HG03575 (cell line): ENCODE measurements at regions not wholly inside any gene's neighbourhood (a gene's known extent, or its start where the extent isn't known, plus 50 kb on each side); places are given as distances from the start of the nearest gene placed in this dataset.
"Not testable (repeated sequence)": the region's sequence is repeated elsewhere in the genome, so short reads cannot be mapped to it uniquely, and the experiment has no call there.

Source experiments
- ATAC-seq: cut with Tn5 transposase; IDR thresholded peaks from one replicate; pipeline ENCODE4 v1.9.1; 2021; ENCODE audit not compliant: unreplicated experiment, insufficient number of reproducible peaks, low FRiP score; ENCODE audit errors: extremely low read depth

DNA sequence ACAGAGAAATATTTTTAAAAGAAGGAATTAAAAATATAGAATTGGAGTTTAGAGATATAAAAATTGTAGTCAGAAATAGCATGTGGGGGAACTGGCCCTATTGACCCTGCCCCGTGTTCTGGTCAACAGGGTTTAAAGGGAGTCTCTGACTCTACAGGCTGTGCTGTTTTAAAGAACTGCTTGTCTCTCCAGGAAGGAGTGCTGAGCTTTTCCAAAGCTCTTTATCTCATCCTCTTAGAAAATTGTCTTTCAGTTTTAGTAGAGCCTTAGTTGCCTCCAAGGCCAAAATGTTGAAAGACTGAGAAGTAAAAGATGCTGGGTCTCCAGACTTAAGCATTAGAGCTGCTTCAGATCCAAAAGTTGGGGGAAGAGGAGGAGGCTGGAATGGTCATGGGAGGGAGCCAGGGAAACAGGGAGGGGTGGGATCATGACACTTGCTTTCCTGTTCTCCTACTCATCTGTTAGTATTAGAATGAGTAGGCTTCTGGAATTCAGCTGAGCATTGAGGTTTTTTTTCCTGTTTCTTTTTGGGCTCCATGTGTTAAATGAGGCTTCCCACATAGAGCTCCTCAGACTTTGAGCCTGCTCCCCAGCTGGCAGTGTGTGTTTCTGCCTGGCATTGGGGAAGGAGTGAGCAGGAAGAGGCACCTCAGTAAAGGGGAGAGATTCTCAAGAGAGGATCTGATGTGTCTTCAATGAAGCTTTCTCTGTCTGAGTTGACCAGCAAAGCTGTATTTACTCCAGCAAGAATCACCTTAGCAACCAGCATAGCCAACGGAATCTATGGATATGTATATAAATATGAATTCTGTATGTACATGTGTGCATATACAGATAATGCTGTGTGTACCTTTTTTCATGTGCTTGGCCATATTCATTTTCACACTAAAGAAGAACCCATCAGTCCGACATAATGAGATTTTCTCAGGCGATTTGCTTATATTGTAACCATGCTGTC is 186.8 kb upstream of the FBXO11 start:
- no peak for ATAC-seq

DNA sequence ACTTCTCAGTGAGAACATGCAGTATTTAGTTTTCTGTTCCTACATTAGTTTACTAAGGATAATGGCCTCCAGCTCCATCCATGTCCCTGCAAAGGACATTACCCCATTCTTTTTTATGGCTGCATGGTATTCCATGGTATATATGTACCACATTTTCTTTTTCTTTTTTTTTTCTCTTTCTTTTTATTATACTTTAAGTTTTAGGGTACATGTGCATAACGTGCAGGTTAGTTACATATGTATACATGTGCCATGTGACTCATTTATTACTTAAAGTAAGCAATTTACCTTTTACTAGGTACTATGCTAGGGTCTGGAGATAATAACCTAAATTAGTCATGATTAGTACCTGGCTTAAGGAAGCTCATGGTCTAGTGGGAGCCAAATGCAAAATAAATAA is 190.5 kb upstream of the FBXO11 start:
- ATAC-seq: not testable (repeated sequence)

DNA sequence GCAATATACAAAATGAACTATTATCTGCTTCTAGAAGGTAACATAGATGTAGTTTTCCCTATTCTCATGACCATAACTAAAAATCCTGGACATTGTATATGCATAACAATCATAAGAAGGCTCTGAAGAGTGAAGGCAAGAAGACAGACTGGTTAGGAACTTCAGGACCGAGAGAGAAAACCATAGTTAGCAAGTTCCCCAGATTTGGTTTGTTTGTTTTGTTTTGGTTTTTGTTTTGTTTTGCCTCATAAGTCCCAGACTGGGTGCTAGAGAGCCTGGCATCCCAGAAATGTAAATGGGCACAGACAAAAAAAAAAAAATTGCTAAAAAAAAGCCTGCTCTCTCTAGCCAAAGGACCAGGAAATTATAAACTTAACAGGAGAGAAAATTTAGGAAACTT is 192.2 kb upstream of the FBXO11 start:
- ATAC-seq: no peak

DNA sequence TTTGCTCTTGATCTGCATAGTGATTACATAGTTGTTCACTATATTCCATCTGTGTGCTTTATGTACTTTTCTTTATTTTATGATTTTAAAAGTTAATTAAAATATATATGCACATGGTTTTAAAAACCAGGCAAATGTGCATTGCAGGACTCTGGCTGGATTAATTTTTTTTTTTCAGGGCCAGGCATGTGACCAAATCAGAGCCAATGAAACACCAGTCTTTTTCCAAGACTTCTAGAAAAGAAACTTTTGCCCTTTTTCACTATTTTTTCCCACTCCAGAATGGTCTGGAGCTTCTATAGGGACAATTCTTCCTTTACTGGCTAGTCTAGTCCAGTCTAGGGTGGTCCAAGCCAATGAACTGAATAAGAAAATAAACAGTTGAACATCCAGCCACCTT is 198.1 kb upstream of the FBXO11 start:
- ATAC-seq: no peak

DNA sequence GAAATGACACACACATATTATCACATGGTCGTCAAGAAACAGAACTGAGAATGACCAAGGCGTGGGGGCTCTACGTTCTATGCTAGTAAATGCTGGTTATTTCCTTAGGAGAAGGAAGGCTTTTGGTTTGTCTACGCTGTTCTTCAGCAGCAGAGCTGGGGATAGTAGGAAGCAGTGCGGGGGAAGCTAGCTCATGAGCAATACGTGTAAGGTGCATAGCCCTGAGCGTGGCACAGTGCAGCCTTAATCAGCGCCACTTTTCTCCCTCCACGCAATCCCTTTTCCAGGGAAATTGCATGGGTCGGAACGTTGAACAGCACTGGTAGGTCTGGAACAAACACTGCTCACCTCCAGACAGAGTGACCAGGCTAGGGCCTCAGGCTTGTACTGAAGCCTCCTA is 199.6 kb upstream of the FBXO11 start:
- no peak for ATAC-seq

DNA sequence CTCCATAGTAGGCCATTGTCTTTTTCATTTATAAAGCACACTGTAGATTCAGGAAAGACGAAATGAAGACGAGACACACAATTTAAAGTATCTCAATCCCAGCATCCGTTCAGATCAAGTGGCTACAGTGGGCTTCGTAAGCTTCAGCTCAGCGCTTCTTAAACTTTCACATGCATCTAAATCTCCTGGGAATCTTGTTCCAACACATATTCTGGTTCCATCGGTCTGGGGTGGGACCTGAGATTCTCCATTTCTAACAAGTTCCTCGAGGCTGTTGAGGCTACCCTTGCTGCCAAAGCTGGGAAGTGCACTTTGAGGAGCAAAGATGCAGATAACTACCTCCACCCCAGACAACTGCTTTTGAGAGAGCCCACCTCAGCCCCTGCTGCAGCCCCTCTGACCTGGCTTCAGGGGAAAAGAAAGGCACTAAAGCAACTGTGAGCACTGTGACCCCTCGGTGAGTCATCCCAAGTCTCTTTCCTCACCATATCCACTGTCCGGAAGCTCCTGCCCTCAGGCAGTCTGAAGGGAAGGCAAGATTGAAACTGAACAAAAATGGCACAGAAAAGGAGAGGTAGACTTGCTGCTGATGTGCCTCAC is 201.1 kb upstream of the FBXO11 start:
- ATAC-seq: no peak

DNA sequence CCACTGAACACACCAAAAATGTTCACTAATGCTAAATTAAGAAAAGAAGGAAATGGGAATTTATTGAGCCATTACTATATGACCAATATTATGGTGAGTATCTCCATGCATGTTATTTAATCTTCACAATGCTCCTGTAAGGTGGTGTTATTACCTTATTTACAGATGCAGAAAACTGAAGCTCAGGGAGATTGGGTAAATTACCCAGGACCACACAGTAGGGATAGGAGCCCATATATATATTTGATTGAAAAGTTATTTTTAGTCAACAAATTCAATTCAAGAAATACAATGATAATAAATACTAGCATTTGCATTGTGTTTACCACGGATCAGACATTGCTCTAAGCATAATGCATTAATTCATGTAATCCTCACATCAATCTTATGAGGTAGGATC is 202.2 kb upstream of the FBXO11 start:
- no peak for ATAC-seq

DNA sequence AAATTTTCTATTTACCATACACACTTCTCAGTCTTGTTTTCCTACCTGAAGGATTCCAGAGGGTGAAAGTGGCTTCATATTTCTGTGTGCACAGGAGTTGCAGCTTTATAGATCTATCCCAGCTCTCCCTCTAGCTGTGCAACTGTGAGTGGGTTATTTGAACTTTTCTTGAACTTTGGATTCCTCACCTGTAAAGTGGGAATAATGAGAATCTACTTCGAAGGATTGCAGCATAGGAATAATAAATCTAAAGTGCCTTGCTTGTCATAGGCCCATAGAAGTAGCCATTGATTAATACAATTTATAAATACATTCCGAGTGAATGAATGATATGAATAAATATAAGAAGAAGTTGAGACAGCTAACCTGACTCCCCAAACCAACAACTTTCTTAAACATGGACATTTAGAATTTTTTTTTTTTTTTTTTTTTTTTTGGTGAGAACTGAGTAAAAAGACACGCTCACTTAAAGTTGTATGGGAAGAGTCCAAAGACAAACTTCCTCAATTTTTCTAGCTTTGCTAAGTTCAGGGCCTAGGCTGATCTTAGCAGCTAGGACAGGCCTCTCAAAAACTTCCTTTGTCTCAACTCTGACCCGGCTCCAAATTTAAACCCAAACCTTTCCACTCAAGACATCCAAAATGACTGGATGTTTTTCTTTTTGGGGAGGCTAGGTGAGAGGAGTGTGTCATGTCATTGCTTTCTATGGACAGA is 203.3 kb upstream of the FBXO11 start:
- no peak for ATAC-seq

DNA sequence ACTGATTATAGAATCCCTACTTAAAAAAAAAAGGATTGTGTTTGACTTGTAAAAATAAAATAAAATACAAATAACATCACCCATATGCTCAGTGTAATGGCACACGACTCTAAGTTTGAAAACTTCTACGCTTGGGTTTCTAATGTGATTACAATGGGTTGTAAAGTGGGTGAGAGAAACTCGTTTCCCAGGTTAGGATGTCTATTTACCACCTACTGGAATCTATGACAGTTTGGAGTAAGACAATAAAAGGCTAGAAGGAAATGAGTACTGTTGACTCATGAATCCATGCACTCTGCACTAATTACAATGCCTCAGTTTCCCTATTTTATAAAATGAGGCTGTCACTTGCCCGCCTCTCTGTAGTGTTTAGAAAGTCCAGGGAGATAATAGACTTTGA is 204.0 kb upstream of the FOXN2 start:
- no peak for ATAC-seq

DNA sequence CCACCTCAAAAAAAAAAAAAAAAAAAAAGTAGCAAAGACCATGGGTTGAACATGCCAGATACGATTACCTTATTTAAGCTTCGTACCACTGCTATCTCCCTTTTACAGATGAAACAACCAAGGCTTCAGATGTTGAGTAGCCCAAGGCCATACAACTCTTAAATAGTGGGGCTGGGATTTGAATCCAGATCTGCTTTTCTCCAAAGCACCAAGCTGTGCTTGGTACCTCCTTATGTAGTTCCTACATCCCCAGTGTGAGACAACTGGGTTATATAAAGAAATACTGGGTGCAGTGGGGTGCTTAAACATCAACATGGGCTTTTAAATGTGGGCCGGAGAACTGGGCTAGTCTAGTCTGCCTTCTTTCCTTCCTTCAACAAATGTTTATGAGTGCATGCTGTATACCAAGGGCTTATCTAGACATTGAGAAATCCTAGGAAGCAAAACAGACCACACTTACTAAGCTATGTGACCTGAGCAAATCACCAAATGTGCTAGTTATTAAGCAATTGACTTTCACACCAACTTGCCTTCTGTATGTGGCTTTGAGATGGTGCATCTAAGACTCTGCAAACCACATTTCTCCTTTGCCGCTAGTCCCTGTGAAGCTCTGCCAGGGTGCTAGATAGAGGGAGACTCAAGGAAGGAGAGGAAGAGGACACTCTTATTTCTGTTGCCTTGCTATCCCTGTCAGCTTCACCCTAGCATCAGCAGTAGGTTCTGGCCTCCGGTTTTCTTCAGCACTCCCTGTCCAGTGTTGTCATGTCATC is 201.4 kb upstream of the FOXN2 start:
- ATAC-seq: no peak

DNA sequence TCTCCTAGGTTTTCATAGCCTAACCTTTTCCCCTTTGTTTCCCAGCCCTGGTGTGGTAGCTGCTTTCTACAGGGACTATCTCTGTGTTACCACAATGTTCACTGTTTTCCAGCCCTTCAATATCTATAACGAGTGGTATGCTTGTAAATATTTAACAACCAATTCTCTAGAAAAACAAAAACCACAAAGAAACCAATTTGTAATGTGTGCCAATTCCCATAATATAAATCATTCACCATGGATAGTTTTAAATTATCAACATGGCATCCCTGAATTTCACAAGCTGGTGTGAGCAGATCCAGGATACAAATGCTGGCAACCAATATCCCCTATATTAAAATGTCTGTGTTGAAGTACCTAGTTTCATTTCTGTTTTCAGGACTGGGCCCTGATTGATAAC is 200.7 kb upstream of the FOXN2 start:
- no peak for ATAC-seq

DNA sequence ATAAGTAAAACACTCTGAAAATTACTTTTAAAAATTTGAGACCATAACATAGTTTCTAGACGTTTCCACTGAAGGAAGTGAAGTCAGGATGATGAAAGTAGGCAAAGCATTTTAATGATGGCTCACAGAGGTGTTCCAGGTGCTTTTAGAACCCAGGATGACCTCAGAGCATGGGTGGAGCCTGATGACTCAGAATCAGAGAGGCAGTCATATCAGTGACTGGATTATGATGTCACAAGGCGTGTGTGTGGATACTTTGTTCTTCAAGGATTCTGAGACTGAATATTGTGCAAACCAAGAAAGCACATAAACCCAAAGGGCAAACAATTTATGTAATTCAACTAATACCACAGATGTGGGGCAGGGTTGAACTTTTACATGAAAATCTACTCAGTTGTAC is 200.2 kb upstream of the FOXN2 start:
- ATAC-seq: no peak

DNA sequence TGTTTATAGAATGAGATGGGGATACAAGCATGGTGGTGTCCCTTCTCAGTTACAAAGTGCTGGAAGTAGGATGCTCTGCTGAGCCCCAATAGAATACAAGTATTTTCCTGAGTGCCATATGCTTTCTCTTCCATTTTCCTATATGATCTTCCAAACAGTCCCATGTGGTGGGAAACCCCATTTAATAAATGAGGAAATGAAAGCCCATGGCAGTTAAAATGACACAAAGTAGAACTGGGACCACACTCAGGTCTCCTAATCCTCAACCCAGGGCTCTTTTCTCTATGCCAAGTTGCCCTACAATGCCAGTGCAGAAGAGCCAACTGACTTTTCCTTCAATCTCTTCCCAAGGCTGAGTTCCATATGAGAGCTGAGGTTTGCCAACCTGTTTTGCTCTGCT is 198.0 kb upstream of the FOXN2 start:
- no peak for ATAC-seq

DNA sequence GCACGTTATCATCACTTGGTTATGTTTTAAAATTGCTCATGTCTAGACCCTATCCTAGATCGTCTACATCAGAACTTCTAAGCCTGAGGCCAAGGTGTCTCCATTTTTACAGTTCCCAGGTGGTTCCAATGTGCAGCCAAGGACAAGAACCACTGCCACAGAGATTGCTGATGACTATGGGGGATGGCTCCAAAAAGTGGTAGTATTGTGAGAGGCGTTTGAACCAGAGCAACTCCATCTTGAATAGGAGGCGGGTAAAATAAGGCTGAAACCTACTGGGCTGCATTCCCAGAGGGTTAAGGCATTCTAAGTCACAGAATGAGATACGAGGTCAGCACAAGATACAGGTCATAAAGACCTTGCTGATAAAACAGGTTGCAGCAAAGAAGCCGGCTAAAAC is 195.6 kb upstream of the FOXN2 start:
- no peak for ATAC-seq

DNA sequence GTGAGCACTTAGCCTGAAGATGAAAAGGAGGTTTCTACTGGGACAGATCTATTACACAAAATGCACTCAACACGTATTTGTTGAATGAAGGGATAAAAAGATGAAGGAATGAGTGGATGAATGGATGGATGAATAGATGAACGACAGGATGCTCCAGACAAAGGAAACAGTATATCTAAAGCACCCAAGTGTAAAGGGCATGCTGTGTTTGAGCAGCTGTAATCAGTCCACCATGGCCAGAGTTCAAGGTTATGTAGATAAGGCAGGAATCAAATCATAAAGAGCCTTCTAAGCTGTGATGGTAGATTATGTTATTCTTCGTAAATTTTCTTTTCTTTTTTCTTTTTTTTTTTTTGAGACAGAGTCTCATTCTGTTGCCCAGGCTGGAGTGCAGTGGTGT is 194.4 kb upstream of the FOXN2 start:
- no peak for ATAC-seq

DNA sequence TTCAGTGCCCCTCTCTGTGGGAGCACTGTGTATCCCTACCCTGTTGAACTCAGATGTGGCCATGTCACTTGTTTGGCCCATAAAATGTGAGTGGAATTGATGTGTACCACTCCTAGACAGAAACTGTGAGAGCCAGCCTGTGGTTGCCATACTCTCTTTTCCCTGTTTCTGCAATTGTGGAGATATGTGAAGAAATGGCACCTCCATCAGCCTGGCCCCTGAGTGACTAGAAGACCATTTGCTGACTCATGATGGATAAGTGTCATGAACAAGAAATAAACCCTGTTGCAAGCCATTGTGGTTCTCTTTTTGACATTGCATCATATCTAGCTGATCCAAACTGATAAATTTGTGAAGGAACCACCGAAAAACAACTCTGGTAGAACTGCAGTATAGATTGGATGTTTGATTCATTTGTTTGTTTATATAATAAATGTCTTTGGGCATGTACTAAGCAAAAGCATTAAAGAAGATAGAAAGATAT is 193.7 kb upstream of the FOXN2 start:
- no peak for ATAC-seq

DNA sequence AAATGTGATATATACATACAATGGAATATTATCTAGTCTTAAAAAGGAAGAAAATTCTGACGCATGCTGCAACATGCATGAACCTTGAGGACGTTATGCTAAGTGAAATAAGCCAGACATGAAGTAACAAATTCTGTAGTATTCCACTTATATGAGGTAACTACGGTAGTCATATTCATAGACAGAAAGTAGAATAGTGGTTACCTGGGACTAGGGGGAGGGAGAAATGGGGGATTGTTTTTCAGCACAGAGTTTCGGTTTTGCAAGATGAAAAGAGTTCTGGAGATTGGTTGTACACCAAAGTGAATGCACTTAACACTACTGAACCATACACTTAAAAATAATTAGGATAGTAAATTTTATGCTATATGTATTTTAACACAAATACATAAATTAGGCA is 192.3 kb upstream of the FOXN2 start:
- ATAC-seq: no peak

DNA sequence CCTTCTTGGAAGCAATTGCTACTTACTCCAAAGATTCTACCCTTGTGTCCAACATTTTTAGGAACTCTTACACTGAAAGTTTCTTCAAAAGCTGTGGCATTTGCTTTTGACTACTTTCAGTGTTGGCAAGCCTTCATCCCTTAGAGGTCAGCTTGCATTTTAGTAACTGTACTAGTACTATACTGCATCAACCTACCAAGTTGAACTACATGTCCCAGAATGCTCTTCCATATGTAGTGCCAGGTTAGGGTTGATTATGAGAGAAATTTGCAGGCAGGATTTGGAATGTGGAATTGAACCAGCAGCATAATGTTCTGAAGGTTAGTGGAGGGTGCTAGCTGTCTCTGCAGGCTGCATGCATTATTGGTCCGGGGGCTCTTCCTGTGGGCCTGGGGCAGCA is 189.9 kb upstream of the FOXN2 start:
- no peak for ATAC-seq

DNA sequence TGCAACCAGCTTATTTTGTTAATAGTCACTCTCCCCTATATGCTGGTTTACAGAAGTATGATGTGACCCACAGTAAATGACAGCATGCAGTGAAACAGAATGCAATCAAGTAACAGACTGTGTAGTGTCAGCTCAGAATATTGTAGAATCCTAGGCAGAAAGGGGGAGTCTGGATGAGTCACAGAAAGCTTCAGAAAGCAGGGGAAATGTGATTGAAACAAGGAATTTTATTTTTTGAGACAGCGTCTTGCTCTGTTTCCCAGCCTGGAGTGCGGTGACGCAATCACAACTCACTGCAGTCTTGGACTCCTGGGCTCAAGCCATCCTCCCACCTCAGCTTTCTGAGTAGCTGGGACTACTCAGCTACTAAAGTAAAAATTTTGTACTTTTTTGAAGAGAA is 188.3 kb upstream of the FOXN2 start:
- ATAC-seq: no peak
